K562 (cell line): ENCODE measurements at regions not wholly inside any gene's neighbourhood (a gene's known extent, or its start where the extent isn't known, plus 50 kb on each side); places are given as distances from the start of the nearest gene placed in this dataset.

ENCODE experiments used
- ATAC-seq: fragments of 200-7000 bp; cut with Tn5 transposase; 3 replicates; pipeline ENCODE4 v1.9.1; 2020; ENCODE audit warnings: moderate library complexity
- BruUV-seq: library from RNA; stranded (reverse); fragments of 400-500 nt; replicated peaks from 2 replicates; lab custom pipeline; 2021; lab: Mats Ljungman, UMichigan
- CTCF ChIA-PET: fragments of 300-600 bp; formaldehyde crosslinking; extraction: SDS; loops from one replicate; lab custom pipeline; 2021; ENCODE audit warnings: low intra/inter-chr PET ratio; lab: Yijun Ruan, JAX
- POLR2A ChIA-PET: fragments of 300-600, 350-650 bp; sonication (Branson Sonifier 250); formaldehyde crosslinking; extraction: SDS; loops from one replicate; lab custom pipeline; 2021; ENCODE audit warnings: antibody characterized with exemption, inconsistent platforms; lab: Yijun Ruan, JAX
- DNase-seq, 4 experiments: peaks; one replicate each; pipeline versions ENCODE4 v3.0.0 to v3.0.0-alpha.2; 2011 to 2018; ENCODE audit warnings: low spot score in 3 of 4, mixed read lengths in 3 of 4; ENCODE audit errors: extremely low read depth in 1 of 4
- FAIRE-seq: peaks from 2 replicates; lab custom pipeline; 2011; peaks lifted over from hg19 to GRCh38; lab: Jason Lieb, UNC
- H2AFZ ChIP-seq: 2 replicates; pipeline ENCODE4 v1.6.0; 2011; ENCODE audit warnings: low read depth, low read length, control low read depth, inconsistent platforms
- H3K27ac ChIP-seq: fragments of 200-600 bp; 3 replicates; pipeline ENCODE4 v1.8.0; 2011; ENCODE audit warnings: low read depth, mild to moderate bottlenecking, control low read depth, inconsistent platforms, low read length, moderate library complexity, mixed read lengths; ENCODE audit errors: extremely low read depth
- H3K27me3 ChIP-seq, 2 experiments: fragments of 300-600 bp in 1 of 2; 2 replicates in 1 of 2; 3 replicates in 1 of 2; pipeline versions ENCODE4 v1.6.0 to v1.8.0; 2011; ENCODE audit warnings: inconsistent platforms in 2 of 2, low read length in 2 of 2, mild to moderate bottlenecking in 1 of 2, mixed read lengths in 1 of 2, moderate library complexity in 1 of 2; ENCODE audit not compliant: control insufficient read depth in 2 of 2, insufficient read depth in 2 of 2
- H3K36me3 ChIP-seq: fragments of 300-600 bp; 3 replicates; pipeline ENCODE4 v1.8.0; 2011; ENCODE audit warnings: mild to moderate bottlenecking, low read length, inconsistent platforms; ENCODE audit not compliant: control insufficient read depth, insufficient read depth
- H3K4me1 ChIP-seq, 2 experiments: fragments of 200-600 bp in 1 of 2; replicated peaks in 1 of 2; 2 replicates in 1 of 2; 3 replicates in 1 of 2; pipeline versions ENCODE4 v1.5.1 to v1.8.0; 2011; ENCODE audit warnings: inconsistent platforms in 2 of 2, low read length in 2 of 2, mild to moderate bottlenecking in 1 of 2, mixed read lengths in 1 of 2, moderate library complexity in 1 of 2; ENCODE audit not compliant: control insufficient read depth in 2 of 2, insufficient read depth in 2 of 2
- H3K4me2 ChIP-seq: 2 replicates; pipeline ENCODE4 v1.6.1; 2011; ENCODE audit warnings: low read length, control low read depth, inconsistent platforms, mixed read lengths; ENCODE audit not compliant: insufficient read depth
- H3K4me3 ChIP-seq: fragments of 200-600 bp; sonication (generic), shearing (Covaris generic); 2 replicates; pipeline ENCODE4 v1.5.1; 2016; ENCODE audit warnings: control low read depth, inconsistent platforms
- H3K79me2 ChIP-seq: fragments of 200-600 bp; 3 replicates; pipeline ENCODE4 v1.8.0; 2011; ENCODE audit warnings: low read length, inconsistent platforms; ENCODE audit not compliant: control insufficient read depth, insufficient read depth
- H3K9ac ChIP-seq, 2 experiments: 2 replicates each; pipeline versions ENCODE4 v1.6.0 to v1.6.1; 2011; ENCODE audit warnings: low read depth in 2 of 2, low read length in 2 of 2, control low read depth in 1 of 2, inconsistent platforms in 1 of 2, mild to moderate bottlenecking in 1 of 2, mixed read lengths in 1 of 2; ENCODE audit not compliant: insufficient read depth in 1 of 2
- H3K9me1 ChIP-seq: one replicate; pipeline ENCODE4 v1.6.0; 2011; ENCODE audit warnings: inconsistent platforms, mild to moderate bottlenecking, low read length, moderate library complexity; ENCODE audit not compliant: control insufficient read depth, insufficient read depth
- H3K9me3 ChIP-seq: replicated peaks from 2 replicates; pipeline ENCODE4 v1.5.1; 2011; ENCODE audit warnings: low read depth, low read length, inconsistent platforms; ENCODE audit not compliant: control insufficient read depth, insufficient read depth
- H4K20me1 ChIP-seq: replicated peaks from 2 replicates; pipeline ENCODE4 v1.6.1; 2011; ENCODE audit warnings: low read length, inconsistent platforms, mixed read lengths; ENCODE audit not compliant: control insufficient read depth, insufficient read depth
- BMI1 ChIP-seq: fragments of 150-350 bp; IDR thresholded peaks from 2 replicates; pipeline ENCODE4 v1.6.1; 2014; ENCODE audit warnings: low read length
- GABPB1 ChIP-seq: sonication (generic); formaldehyde crosslinking; IDR thresholded peaks from 2 replicates; pipeline ENCODE4 v1.8.0; 2022; ENCODE audit warnings: mild to moderate bottlenecking, missing genetic modification reagents
- MTA2 ChIP-seq: fragments of 450-650 bp; IDR thresholded peaks from 2 replicates; pipeline ENCODE4 v1.6.1; 2016; ENCODE audit warnings: low read depth
- NBN ChIP-seq: fragments of 450-650 bp; IDR thresholded peaks from 2 replicates; pipeline ENCODE4 v1.6.1; 2016; ENCODE audit warnings: low read depth, mild to moderate bottlenecking
- NELFE ChIP-seq: IDR thresholded peaks from 2 replicates; pipeline ENCODE4 v1.6.1; 2011; ENCODE audit warnings: mild to moderate bottlenecking; ENCODE audit not compliant: insufficient read depth, insufficient read length
- NFIX ChIP-seq: fragments of 250-450 bp; sonication (Bioruptor Pico); IDR thresholded peaks from 2 replicates; pipeline ENCODE4 v1.4.0; 2020; ENCODE audit warnings: low read depth, mild to moderate bottlenecking, moderate library complexity
- NFRKB ChIP-seq: fragments of 450-650 bp; IDR thresholded peaks from 2 replicates; pipeline ENCODE4 v1.6.1; 2016; ENCODE audit warnings: low read depth
- ZNF561 ChIP-seq: fragments of 450-650 bp; formaldehyde crosslinking; conservative IDR thresholded peaks from 2 replicates; pipeline ENCODE4 v1.4.0; 2020; ENCODE audit warnings: mild to moderate bottlenecking, moderate library complexity
- ZNF717 ChIP-seq: fragments of 250-450 bp; sonication (Bioruptor Pico); IDR thresholded peaks from 2 replicates; pipeline ENCODE4 v1.5.0; 2021
- in situ Hi-C: fragments of 300-500 bp; cut with MboI; formaldehyde crosslinking; loops from 4 replicates; pipeline ENCODE4 v1.15.0; 2018; ENCODE audit warnings: inconsistent platforms, mixed read lengths
- intact Hi-C: fragments of 100-400 bp; cut with micrococcal nuclease; formaldehyde crosslinking; loops from 2 replicates; pipeline ENCODE4 v1.14.2; 2022
- TF ChIP-seq, protein P1 (sequence below), 2 experiments: IDR thresholded peaks; 2 replicates each; pipeline ENCODE4 v1.6.1; 2012; ENCODE audit warnings: improper control_type of control experiment in 2 of 2, low read depth in 2 of 2, low read length in 2 of 2, borderline replicate concordance in 1 of 2
- TF ChIP-seq, protein P2 (sequence below): fragments of 200-800 bp; sonication (Bioruptor generic); IDR thresholded peaks from 2 replicates; pipeline ENCODE4 v1.6.1; 2016; ENCODE audit warnings: missing genetic modification characterization, missing compliant biosample characterization

DNA sequence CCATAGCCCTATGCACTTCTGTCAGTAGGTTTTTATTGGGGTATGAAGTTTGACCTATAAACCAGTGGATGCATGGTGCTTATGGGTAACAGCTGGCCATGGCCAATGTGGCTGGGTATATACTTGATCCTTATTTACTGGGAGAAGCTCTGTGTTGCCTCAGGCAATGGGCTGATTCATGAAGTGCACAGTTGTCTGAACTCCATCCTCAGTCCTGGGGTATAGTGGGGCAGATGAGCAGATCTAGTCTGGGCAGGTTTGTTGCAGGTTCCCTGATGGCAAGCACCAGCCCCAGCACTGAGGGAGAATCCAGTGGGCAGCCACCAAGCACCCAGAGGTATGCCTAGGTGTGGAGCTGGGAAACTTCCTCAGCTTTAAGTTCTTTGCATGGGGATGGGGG lies 274.4 kb downstream of the TDRD3 start:
- Histone ChIP-seq H3K4me1 (no peaks in the 10 kb centered on the region), H3K9ac (no peak overlapping the region), H3K9me3 (no peaks in the 10 kb centered on the region), H3K4me3 (no peak overlapping the region), H3K27me3 (no peaks in the 10 kb centered on the region), H3K4me2 (no peak overlapping the region), H2AFZ (no peak overlapping the region), H3K9me1 (no peaks in the 10 kb centered on the region), H3K79me2 (no peaks in the 10 kb centered on the region), H3K27ac (no peak overlapping the region), H3K36me3 (no peaks in the 10 kb centered on the region), H4K20me1 (no peaks in the 10 kb centered on the region)
- BruUV-seq: no TSS peak
- intact Hi-C loops (no loop called here), in situ Hi-C loops (no loop called here)
- ATAC-seq (no peak), FAIRE-seq (no peak), DNase-seq (no peak)
- ChIA-PET POLR2A (no interaction called here), CTCF (no interaction called here)
- TF ChIP-seq, protein P1, sequence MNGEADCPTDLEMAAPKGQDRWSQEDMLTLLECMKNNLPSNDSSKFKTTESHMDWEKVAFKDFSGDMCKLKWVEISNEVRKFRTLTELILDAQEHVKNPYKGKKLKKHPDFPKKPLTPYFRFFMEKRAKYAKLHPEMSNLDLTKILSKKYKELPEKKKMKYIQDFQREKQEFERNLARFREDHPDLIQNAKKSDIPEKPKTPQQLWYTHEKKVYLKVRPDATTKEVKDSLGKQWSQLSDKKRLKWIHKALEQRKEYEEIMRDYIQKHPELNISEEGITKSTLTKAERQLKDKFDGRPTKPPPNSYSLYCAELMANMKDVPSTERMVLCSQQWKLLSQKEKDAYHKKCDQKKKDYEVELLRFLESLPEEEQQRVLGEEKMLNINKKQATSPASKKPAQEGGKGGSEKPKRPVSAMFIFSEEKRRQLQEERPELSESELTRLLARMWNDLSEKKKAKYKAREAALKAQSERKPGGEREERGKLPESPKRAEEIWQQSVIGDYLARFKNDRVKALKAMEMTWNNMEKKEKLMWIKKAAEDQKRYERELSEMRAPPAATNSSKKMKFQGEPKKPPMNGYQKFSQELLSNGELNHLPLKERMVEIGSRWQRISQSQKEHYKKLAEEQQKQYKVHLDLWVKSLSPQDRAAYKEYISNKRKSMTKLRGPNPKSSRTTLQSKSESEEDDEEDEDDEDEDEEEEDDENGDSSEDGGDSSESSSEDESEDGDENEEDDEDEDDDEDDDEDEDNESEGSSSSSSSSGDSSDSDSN (IDR thresholded peaks at IDR 0.05; ENCODE audit: borderline replicate concordance in 1 of 2, low read depth in 2 of 2, low read length in 2 of 2): no peak
- TF ChIP-seq NFIX (no peak), ZNF717 (CRISPR knock-in tag) (no peak), NBN (no peak), BMI1 (no peak), NELFE (no peak), MTA2 (no peak), GABPB1 (CRISPR knock-in tag) (no peak), ZNF561 (CRISPR knock-in tag) (no peak), NFRKB (no peak)
- TF ChIP-seq, protein P2, sequence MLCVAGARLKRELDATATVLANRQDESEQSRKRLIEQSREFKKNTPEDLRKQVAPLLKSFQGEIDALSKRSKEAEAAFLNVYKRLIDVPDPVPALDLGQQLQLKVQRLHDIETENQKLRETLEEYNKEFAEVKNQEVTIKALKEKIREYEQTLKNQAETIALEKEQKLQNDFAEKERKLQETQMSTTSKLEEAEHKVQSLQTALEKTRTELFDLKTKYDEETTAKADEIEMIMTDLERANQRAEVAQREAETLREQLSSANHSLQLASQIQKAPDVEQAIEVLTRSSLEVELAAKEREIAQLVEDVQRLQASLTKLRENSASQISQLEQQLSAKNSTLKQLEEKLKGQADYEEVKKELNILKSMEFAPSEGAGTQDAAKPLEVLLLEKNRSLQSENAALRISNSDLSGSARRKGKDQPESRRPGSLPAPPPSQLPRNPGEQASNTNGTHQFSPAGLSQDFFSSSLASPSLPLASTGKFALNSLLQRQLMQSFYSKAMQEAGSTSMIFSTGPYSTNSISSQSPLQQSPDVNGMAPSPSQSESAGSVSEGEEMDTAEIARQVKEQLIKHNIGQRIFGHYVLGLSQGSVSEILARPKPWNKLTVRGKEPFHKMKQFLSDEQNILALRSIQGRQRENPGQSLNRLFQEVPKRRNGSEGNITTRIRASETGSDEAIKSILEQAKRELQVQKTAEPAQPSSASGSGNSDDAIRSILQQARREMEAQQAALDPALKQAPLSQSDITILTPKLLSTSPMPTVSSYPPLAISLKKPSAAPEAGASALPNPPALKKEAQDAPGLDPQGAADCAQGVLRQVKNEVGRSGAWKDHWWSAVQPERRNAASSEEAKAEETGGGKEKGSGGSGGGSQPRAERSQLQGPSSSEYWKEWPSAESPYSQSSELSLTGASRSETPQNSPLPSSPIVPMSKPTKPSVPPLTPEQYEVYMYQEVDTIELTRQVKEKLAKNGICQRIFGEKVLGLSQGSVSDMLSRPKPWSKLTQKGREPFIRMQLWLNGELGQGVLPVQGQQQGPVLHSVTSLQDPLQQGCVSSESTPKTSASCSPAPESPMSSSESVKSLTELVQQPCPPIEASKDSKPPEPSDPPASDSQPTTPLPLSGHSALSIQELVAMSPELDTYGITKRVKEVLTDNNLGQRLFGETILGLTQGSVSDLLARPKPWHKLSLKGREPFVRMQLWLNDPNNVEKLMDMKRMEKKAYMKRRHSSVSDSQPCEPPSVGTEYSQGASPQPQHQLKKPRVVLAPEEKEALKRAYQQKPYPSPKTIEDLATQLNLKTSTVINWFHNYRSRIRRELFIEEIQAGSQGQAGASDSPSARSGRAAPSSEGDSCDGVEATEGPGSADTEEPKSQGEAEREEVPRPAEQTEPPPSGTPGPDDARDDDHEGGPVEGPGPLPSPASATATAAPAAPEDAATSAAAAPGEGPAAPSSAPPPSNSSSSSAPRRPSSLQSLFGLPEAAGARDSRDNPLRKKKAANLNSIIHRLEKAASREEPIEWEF (CRISPR knock-in tag): no peak
